ENCODE measurements at regions not wholly inside any gene's neighbourhood (a gene's known extent, or its start where the extent isn't known, plus 50 kb on each side); places are given as distances from the start of the nearest gene placed in this dataset.
"Not testable (repeated sequence)": the region's sequence is repeated elsewhere in the genome, so short reads cannot be mapped to it uniquely, and the experiment has no call there.

- ChIA-PET POLR2A (ENCODE audit: low non-redundant PET) (no interaction called here), CTCF (no interaction called here)
- H3K4me1 ChIP-seq (ENCODE audit: insufficient read depth, low read length, poor library complexity, severe bottlenecking) = no peaks in the 10 kb centered on the region
- intact Hi-C loops (cut with micrococcal nuclease; ENCODE audit: unreplicated experiment) = no loop called here
- no peaks in the 10 kb centered on the region for H3K36me3 ChIP-seq (ENCODE audit: insufficient read depth, low read length, poor library complexity, severe bottlenecking)
- no peaks in the 10 kb centered on the region for H3K9me3 ChIP-seq (ENCODE audit: low read depth, low read length, poor library complexity, severe bottlenecking)
- no peak overlapping the region for H3K4me3 ChIP-seq (ENCODE audit: low read depth, low read length, poor library complexity, severe bottlenecking)
- BruUV-seq (replicated peaks) = no TSS peak
- H3K27ac ChIP-seq (ENCODE audit: low read depth, low read length, poor library complexity, severe bottlenecking) = no peak overlapping the region
- no peak for TF ChIP-seq CTCF (conservative IDR thresholded peaks at IDR 0.05; ENCODE audit: low read depth, low read length)
- TF ChIP-seq EZH2 (IDR thresholded peaks at IDR 0.05; ENCODE audit: borderline replicate concordance, low read depth, low read length, poor library complexity, severe bottlenecking) = no peak
- no peaks in the 10 kb centered on the region for H3K27me3 ChIP-seq (replicated peaks; ENCODE audit: insufficient read depth, low read depth, low read length, poor library complexity)
- no peak for DNase-seq (ENCODE audit: low spot score)
These were observed 163.8 kb upstream of the EPB41L3 start for GRCh38 chr18:5707586-5707985.

- H3K9me3 ChIP-seq (ENCODE audit: low read depth, low read length, poor library complexity, severe bottlenecking) = no peaks in the 10 kb centered on the region
- no TSS peak for BruUV-seq (replicated peaks)
- no peak for DNase-seq (ENCODE audit: low spot score)
- H3K4me3 ChIP-seq (ENCODE audit: low read depth, low read length, poor library complexity, severe bottlenecking) = no peak overlapping the region
- POLR2A ChIA-PET (ENCODE audit: low non-redundant PET) = no interaction called here
- CTCF ChIA-PET = no interaction called here
- H3K4me1 ChIP-seq (ENCODE audit: insufficient read depth, low read length, poor library complexity, severe bottlenecking) = no peaks in the 10 kb centered on the region
- intact Hi-C loops (cut with micrococcal nuclease; ENCODE audit: unreplicated experiment) = no loop called here
- no peaks in the 10 kb centered on the region for H3K27me3 ChIP-seq (replicated peaks; ENCODE audit: insufficient read depth, low read depth, low read length, poor library complexity)
- H3K36me3 ChIP-seq (ENCODE audit: insufficient read depth, low read length, poor library complexity, severe bottlenecking) = no peaks in the 10 kb centered on the region
- no peak overlapping the region for H3K27ac ChIP-seq (ENCODE audit: low read depth, low read length, poor library complexity, severe bottlenecking)
- TF ChIP-seq CTCF (conservative IDR thresholded peaks at IDR 0.05; ENCODE audit: low read depth, low read length) = no peak
- TF ChIP-seq EZH2 (IDR thresholded peaks at IDR 0.05; ENCODE audit: borderline replicate concordance, low read depth, low read length, poor library complexity, severe bottlenecking) = no peak
These were observed 161.6 kb upstream of the EPB41L3 start for GRCh38 chr18:5705393-5705792.

GRCh38 chr18:5704847-5705246 is 161.1 kb upstream of the EPB41L3 start:
- H3K9me3 ChIP-seq (ENCODE audit: low read depth, low read length, poor library complexity, severe bottlenecking) = no peaks in the 10 kb centered on the region
- CTCF ChIA-PET = no interaction called here
- POLR2A ChIA-PET (ENCODE audit: low non-redundant PET) = no interaction called here
- H3K27ac ChIP-seq (ENCODE audit: low read depth, low read length, poor library complexity, severe bottlenecking) = no peak overlapping the region
- TF ChIP-seq CTCF (conservative IDR thresholded peaks at IDR 0.05; ENCODE audit: low read depth, low read length) (no peak), EZH2 (IDR thresholded peaks at IDR 0.05; ENCODE audit: borderline replicate concordance, low read depth, low read length, poor library complexity, severe bottlenecking) (no peak)
- intact Hi-C loops (cut with micrococcal nuclease; ENCODE audit: unreplicated experiment) = no loop called here
- no peaks in the 10 kb centered on the region for H3K27me3 ChIP-seq (replicated peaks; ENCODE audit: insufficient read depth, low read depth, low read length, poor library complexity)
- no TSS peak for BruUV-seq (replicated peaks)
- no peak for DNase-seq (ENCODE audit: low spot score)
- H3K4me3 ChIP-seq (ENCODE audit: low read depth, low read length, poor library complexity, severe bottlenecking) = no peak overlapping the region
- no peaks in the 10 kb centered on the region for H3K36me3 ChIP-seq (ENCODE audit: insufficient read depth, low read length, poor library complexity, severe bottlenecking)
- H3K4me1 ChIP-seq (ENCODE audit: insufficient read depth, low read length, poor library complexity, severe bottlenecking) = no peaks in the 10 kb centered on the region

GRCh38 chr18:5702016-5702415 is 158.2 kb upstream of the EPB41L3 start:
- H3K27ac ChIP-seq (ENCODE audit: low read depth, low read length, poor library complexity, severe bottlenecking); H3K4me3 ChIP-seq (ENCODE audit: low read depth, low read length, poor library complexity, severe bottlenecking); DNase-seq (ENCODE audit: low spot score); H3K36me3 ChIP-seq (ENCODE audit: insufficient read depth, low read length, poor library complexity, severe bottlenecking); H3K9me3 ChIP-seq (ENCODE audit: low read depth, low read length, poor library complexity, severe bottlenecking); BruUV-seq (replicated peaks); CTCF ChIA-PET; H3K27me3 ChIP-seq (replicated peaks; ENCODE audit: insufficient read depth, low read depth, low read length, poor library complexity); POLR2A ChIA-PET (ENCODE audit: low non-redundant PET); H3K4me1 ChIP-seq (ENCODE audit: insufficient read depth, low read length, poor library complexity, severe bottlenecking); intact Hi-C loops (cut with micrococcal nuclease; ENCODE audit: unreplicated experiment): not testable (repeated sequence)
